HL-60 (cell line): ENCODE measurements at regions not wholly inside any gene's neighbourhood (a gene's known extent, or its start where the extent isn't known, plus 50 kb on each side); places are given as distances from the start of the nearest gene placed in this dataset.

Experiments
- DNase-seq, 2 experiments: peaks; one replicate each; pipeline ENCODE4 v3.0.0-alpha.2; 2010 to 2020; ENCODE audit warnings: low read depth in 1 of 2, low spot score in 1 of 2
- H3K27ac ChIP-seq: fragments of 250-450 bp; sonication (Bioruptor Pico); replicated peaks from 2 replicates; pipeline ENCODE4 v1.5.1; 2020; ENCODE audit warnings: mild to moderate bottlenecking, moderate library complexity
- H3K27me3 ChIP-seq: fragments of 250-450 bp; sonication (Bioruptor Pico); 2 replicates; pipeline ENCODE4 v1.5.1; 2021; ENCODE audit warnings: mild to moderate bottlenecking, moderate library complexity; ENCODE audit not compliant: insufficient read depth, poor library complexity, severe bottlenecking
- H3K4me3 ChIP-seq: replicated peaks from 2 replicates; pipeline ENCODE4 v1.5.1; 2011; ENCODE audit warnings: mild to moderate bottlenecking, control low read depth, low read length; ENCODE audit not compliant: insufficient read depth
- GABPA ChIP-seq: IDR thresholded peaks from 2 replicates; pipeline ENCODE4 v1.6.1; 2012; ENCODE audit warnings: low read depth
- POLR2AphosphoS5 ChIP-seq: IDR thresholded peaks from 2 replicates; pipeline ENCODE4 v1.6.1; 2012; ENCODE audit warnings: low read depth
- REST ChIP-seq: IDR thresholded peaks from 2 replicates; pipeline ENCODE4 v1.6.1; 2012; ENCODE audit warnings: low read depth; ENCODE audit not compliant: insufficient replicate concordance
- SPI1 ChIP-seq: IDR thresholded peaks from 2 replicates; pipeline ENCODE4 v1.6.1; 2012; ENCODE audit warnings: low read depth, mild to moderate bottlenecking, borderline replicate concordance
- TF ChIP-seq, protein P1 (sequence below): IDR thresholded peaks from one replicate; pipeline ENCODE4 v1.5.1; 2011; ENCODE audit warnings: low read length, control low read depth, inconsistent platforms; ENCODE audit not compliant: insufficient read depth

GRCh38 chr12:77122236-77122635 lies 56.9 kb upstream of the E2F7 start:
- H3K27me3 ChIP-seq = no peaks in the 10 kb centered on the region
- TF ChIP-seq REST (no peak), POLR2AphosphoS5 (no peak), SPI1 (no peak), GABPA (no peak)
- TF ChIP-seq, protein P1, sequence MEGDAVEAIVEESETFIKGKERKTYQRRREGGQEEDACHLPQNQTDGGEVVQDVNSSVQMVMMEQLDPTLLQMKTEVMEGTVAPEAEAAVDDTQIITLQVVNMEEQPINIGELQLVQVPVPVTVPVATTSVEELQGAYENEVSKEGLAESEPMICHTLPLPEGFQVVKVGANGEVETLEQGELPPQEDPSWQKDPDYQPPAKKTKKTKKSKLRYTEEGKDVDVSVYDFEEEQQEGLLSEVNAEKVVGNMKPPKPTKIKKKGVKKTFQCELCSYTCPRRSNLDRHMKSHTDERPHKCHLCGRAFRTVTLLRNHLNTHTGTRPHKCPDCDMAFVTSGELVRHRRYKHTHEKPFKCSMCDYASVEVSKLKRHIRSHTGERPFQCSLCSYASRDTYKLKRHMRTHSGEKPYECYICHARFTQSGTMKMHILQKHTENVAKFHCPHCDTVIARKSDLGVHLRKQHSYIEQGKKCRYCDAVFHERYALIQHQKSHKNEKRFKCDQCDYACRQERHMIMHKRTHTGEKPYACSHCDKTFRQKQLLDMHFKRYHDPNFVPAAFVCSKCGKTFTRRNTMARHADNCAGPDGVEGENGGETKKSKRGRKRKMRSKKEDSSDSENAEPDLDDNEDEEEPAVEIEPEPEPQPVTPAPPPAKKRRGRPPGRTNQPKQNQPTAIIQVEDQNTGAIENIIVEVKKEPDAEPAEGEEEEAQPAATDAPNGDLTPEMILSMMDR = no peak
- no peak for DNase-seq
- no peak overlapping the region for H3K4me3 ChIP-seq
- no peak overlapping the region for H3K27ac ChIP-seq

GRCh38 chr12:77120156-77121085 lies 55.1 kb upstream of the E2F7 start:
- H3K27ac ChIP-seq = no peak overlapping the region
- no peak overlapping the region for H3K4me3 ChIP-seq
- no peak for TF ChIP-seq GABPA
- no peak for TF ChIP-seq POLR2AphosphoS5
- TF ChIP-seq REST = no peak
- TF ChIP-seq SPI1 = no peak
- TF ChIP-seq, protein P1 = no peak
- no peak for DNase-seq
- H3K27me3 ChIP-seq = no peaks in the 10 kb centered on the region

GRCh38 chr12:77118696-77119095 lies 53.3 kb upstream of the E2F7 start:
- H3K27ac ChIP-seq = no peak overlapping the region
- DNase-seq = no peak
- TF ChIP-seq, protein P1 = no peak
- no peak for TF ChIP-seq GABPA
- TF ChIP-seq SPI1 = no peak
- TF ChIP-seq REST = no peak
- TF ChIP-seq POLR2AphosphoS5 = no peak

More at GRCh38 chr12:77118696-77119095, 53.3 kb upstream of the E2F7 start:
- H3K27me3 ChIP-seq = no peaks in the 10 kb centered on the region
- H3K4me3 ChIP-seq = no peak overlapping the region
